ENCODE measurements at regions not wholly inside any gene's neighbourhood (a gene's known extent, or its start where the extent isn't known, plus 50 kb on each side); places are given as distances from the start of the nearest gene placed in this dataset.

GRCh38 chr2:129239141-129239540, 740.3 kb upstream of the RAB6C start:
- no peaks in the 10 kb centered on the region for H3K4me1 ChIP-seq (replicated peaks; ENCODE audit: insufficient read depth)
- H4K20me1 ChIP-seq (ENCODE audit: insufficient read depth), result no peaks in the 10 kb centered on the region
- H3K36me3 ChIP-seq (ENCODE audit: low read depth), result no peaks in the 10 kb centered on the region
- no peaks in the 10 kb centered on the region for H3K9me2 ChIP-seq (ENCODE audit: insufficient read depth)
- no peak overlapping the region for H3K4me3 ChIP-seq
- no peak for DNase-seq
- H3F3A ChIP-seq (ENCODE audit: insufficient read depth, low read depth), result no peaks in the 10 kb centered on the region
- H3K27ac ChIP-seq, result no peak overlapping the region
- TF ChIP-seq EZH2 (IDR thresholded peaks at IDR 0.05; ENCODE audit: low read depth) (no peak), CTCF (conservative IDR thresholded peaks at IDR 0.05) (no peak)
- peaks cover 6% of the 10 kb centered on the region; the same call in 1 of the 2 replicates for H3K27me3 ChIP-seq (ENCODE audit: insufficient read depth, low read depth)
- H3K9me3 ChIP-seq (ENCODE audit: insufficient read depth, low read depth), result no peaks in the 10 kb centered on the region
- CTCF ChIA-PET, result no interaction called here
- no peak overlapping the region for H3K4me2 ChIP-seq
- POLR2A ChIA-PET (ENCODE audit: unreplicated experiment), result no interaction called here
- no peak overlapping the region for H2AFZ ChIP-seq
- intact Hi-C loops (cut with micrococcal nuclease; ENCODE audit: unreplicated experiment), result no loop called here
- no peaks in the 10 kb centered on the region for H3K79me2 ChIP-seq (ENCODE audit: low read depth)
- BruUV-seq (replicated peaks), result no TSS peak

GRCh38 chr2:129240061-129240460, 739.4 kb upstream of the RAB6C start:
- no peaks in the 10 kb centered on the region for H3K4me1 ChIP-seq (replicated peaks; ENCODE audit: insufficient read depth)
- BruUV-seq (replicated peaks), result no TSS peak
- H3K9me2 ChIP-seq (ENCODE audit: insufficient read depth), result no peaks in the 10 kb centered on the region
- no peaks in the 10 kb centered on the region for H3F3A ChIP-seq (ENCODE audit: insufficient read depth, low read depth)
- H3K4me3 ChIP-seq, result no peak overlapping the region
- intact Hi-C loops (cut with micrococcal nuclease; ENCODE audit: unreplicated experiment), result no loop called here
- no peaks in the 10 kb centered on the region for H3K79me2 ChIP-seq (ENCODE audit: low read depth)
- ChIA-PET POLR2A (ENCODE audit: unreplicated experiment) (no interaction called here), CTCF (no interaction called here)
- H4K20me1 ChIP-seq (ENCODE audit: insufficient read depth), result no peaks in the 10 kb centered on the region
- peaks cover 6% of the 10 kb centered on the region; the same call in 1 of the 2 replicates for H3K27me3 ChIP-seq (ENCODE audit: insufficient read depth, low read depth)
- TF ChIP-seq CTCF (conservative IDR thresholded peaks at IDR 0.05), result no peak
- no peak for TF ChIP-seq EZH2 (IDR thresholded peaks at IDR 0.05; ENCODE audit: low read depth)
- H3K9me3 ChIP-seq (ENCODE audit: insufficient read depth, low read depth), result no peaks in the 10 kb centered on the region
- H2AFZ ChIP-seq, result no peak overlapping the region
- H3K4me2 ChIP-seq, result no peak overlapping the region
- no peak overlapping the region for H3K27ac ChIP-seq
- no peak for DNase-seq
- no peaks in the 10 kb centered on the region for H3K36me3 ChIP-seq (ENCODE audit: low read depth)

- Histone ChIP-seq H3K27ac (no peak overlapping the region), H3K4me2 (no peak overlapping the region), H3K4me3 (no peak overlapping the region), H3K36me3 (ENCODE audit: low read depth) (no peaks in the 10 kb centered on the region), H3K27me3 (ENCODE audit: insufficient read depth, low read depth) (no peaks in the 10 kb centered on the region; the same call in 1 of the 2 replicates), H2AFZ (no peak overlapping the region), H3K79me2 (ENCODE audit: low read depth) (no peaks in the 10 kb centered on the region), H3K9me3 (ENCODE audit: insufficient read depth, low read depth) (no peaks in the 10 kb centered on the region), H4K20me1 (ENCODE audit: insufficient read depth) (no peaks in the 10 kb centered on the region), H3K4me1 (replicated peaks; ENCODE audit: insufficient read depth) (no peaks in the 10 kb centered on the region), H3K9me2 (ENCODE audit: insufficient read depth) (no peaks in the 10 kb centered on the region), H3F3A (ENCODE audit: insufficient read depth, low read depth) (no peaks in the 10 kb centered on the region)
- ChIA-PET POLR2A (ENCODE audit: unreplicated experiment) (no interaction called here), CTCF (no interaction called here)
- intact Hi-C loops (cut with micrococcal nuclease; ENCODE audit: unreplicated experiment), result no loop called here
- no peak for DNase-seq
- no TSS peak for BruUV-seq (replicated peaks)
- no peak for TF ChIP-seq CTCF (conservative IDR thresholded peaks at IDR 0.05)
- TF ChIP-seq EZH2 (IDR thresholded peaks at IDR 0.05; ENCODE audit: low read depth), result no peak
Measured at GRCh38 chr2:129242269-129242668, 737.2 kb upstream of the RAB6C start.
